HG03354 (cell line): ENCODE measurements at regions not wholly inside any gene's neighbourhood (a gene's known extent, or its start where the extent isn't known, plus 50 kb on each side); places are given as distances from the start of the nearest gene placed in this dataset.
A peak's percentile ranks its signal among the peaks of the same experiment; 100 is the strongest.

Source experiments
- ATAC-seq: cut with Tn5 transposase; IDR thresholded peaks from one replicate; pipeline ENCODE4 v1.9.1; 2021; ENCODE audit warnings: mild to moderate bottlenecking; ENCODE audit not compliant: unreplicated experiment, poor library complexity, severe bottlenecking

DNA sequence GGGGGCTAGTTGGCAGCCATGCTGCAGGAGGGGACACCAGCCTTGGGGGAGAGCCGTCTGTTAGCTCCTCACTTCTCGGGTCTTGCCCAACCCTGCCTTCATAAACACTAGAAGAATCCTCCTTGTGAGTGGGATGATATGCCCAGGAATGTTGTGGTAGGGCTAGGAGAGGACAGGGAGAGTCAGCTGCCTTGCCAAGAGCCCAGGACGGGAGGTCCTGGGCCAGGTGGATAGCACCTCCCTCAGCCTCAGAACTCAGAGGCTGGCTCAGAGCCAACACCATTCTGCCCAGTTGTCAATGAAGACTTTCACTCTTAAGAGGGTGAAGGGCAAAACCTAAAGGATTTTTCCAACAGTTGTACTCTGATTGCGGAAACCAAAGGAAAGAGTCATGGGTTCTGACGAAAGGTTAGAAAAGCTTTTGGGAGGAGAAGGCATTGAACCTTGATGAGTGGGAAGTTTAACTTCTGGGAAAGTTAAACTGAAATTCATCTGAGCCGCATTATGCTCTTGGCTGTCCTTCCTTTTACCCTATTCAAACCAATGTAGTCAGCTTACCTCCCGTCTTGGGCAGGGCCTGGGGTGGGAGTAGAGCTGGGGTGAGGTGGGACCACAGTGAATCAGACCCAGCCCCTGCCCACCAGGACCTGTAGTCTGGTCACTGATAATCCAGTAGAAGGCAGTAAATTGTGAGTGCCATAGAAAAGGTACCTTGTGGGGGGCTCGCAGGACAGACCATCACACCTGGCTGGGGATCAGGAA, 81.9 kb downstream of the FAM43A start:
- no peak for ATAC-seq

DNA sequence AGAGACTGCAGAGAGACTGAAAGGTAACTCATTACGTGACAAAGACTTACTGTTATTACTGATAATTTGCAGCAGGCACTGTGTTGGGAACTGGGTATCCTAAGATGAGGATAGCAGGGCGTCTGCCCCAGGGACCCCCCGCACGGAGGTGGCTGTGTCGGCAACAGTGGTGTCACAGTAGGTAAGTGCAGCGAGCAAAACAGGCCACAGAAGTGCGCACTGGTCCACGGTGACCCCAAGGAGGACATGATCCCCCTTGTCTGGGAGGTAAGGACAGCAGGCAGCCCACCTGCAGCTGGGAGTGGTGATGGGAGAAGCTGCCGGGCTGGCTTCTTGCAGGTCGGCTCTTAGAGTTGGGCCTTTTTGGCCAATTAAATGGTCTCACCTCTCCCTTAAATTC, 82.9 kb downstream of the FAM43A start:
- no peak for ATAC-seq

DNA sequence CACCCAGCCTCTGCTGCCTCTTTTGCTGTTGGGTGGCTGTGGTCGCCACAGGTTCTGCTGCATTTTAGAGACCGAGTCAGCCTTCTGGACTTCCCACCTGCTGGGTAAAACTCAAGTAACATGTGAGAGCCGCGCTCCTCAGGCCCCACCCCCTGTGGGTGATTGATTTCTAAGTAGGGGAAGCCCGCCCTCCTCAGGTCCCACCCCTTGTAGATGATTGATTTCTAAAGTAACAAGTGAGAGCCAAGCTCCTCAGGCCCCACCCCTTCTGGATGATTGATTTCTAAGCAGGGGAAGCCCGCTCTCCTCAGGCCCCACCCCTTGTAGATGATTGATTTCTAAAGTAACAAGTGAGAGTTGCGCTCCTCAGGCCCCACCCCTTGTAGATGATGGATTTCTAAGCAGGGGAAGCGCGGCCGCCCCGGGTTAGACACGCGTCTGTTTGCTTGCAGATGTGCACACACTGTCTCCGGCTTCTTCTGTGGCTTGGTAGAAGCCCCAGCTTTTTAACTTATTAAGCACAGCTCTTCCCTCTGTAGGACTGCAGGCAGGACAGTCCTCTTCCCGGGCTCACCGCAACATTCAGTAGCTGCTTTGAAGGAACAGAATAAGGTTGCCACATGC, 83.4 kb downstream of the FAM43A start:
- ATAC-seq = peak; percentile 97

DNA sequence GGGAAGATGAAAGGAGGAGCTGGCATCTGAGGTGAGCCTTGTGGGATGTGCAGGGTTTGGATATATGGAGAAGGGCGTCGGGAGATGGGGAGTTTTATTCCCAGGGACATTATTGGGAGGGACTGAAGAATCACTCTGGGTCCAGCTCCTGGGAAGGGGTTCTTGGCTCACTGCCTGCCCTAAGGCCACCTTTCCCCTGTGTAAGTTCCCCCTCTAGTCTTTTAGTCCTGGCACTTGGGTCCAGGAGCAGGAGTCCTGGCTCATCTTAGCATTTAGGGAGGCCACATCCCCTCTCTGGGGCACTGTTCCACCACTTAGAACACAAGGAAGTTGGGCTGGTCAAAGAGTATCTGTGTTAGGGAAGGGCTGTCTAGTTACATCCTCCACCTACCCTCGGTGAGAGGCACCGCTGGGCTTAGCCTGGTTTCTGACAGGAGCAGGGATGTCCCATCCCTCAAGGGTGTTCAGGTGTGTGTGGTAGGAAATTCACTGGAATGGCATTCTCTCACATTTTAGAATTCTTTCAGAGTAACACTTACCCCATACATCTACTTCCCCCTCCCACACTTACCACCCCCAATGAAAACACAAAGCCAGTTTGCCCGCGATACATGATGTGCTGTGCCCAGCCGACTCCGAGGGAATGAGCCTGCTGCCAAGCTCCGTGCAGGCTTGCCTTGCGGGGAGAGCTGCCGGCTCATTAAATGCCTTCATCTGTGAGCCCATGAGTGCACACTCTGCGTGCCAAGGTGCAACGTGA, 86.7 kb downstream of the FAM43A start:
- no peak for ATAC-seq

DNA sequence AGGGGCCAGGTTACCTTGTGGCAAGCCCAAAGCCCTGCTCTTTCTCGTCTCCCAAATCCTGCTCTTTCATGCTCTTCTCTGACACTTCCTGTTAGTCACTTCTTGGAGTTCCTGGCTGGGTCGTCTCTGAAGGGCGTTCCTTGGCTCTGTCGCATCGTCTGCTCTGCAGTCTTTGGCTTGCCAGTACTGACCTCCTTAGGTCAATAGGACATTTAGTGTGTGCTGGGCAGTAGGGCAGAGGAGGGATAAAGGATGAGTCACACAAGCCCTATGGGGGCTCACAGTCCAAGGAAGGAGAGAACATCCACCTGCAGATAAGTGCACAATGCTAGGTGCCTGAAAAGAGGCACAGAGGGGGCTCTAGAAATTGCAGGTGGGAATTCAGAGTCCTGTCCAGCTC, 87.5 kb downstream of the FAM43A start:
- no peak for ATAC-seq

DNA sequence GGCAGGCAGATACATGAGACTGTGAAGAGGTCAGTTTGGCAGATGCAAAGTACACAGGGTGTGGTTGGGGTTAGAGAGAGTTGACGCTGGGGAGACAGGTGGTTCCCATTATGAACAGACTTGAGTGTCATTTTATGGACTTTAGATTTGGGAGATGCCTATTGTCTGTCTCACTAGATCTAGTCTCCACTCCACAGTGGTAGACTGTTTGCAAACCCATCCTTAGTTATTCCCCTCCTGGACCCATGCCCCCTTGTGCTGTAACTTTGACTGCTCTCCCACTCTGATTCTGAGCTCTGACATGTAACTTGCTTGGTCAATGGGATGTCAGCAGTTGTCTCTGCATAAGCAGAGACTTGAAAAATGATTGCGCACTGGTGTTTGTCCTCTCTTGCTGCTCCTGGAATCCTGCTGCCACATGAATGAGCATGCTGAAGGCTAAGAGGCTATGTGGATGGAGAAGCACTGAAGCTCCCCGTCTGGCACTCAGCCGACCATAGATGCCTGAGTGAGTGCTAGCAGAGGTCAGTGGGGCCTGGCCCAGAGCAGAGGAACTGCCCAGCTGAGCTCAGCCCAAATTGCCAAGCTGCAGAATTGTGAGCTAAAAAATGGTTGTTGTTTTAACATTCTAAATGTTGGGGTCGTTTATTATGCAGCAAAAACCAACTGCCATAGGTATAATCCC, 88.2 kb downstream of the FAM43A start:
- no peak for ATAC-seq

DNA sequence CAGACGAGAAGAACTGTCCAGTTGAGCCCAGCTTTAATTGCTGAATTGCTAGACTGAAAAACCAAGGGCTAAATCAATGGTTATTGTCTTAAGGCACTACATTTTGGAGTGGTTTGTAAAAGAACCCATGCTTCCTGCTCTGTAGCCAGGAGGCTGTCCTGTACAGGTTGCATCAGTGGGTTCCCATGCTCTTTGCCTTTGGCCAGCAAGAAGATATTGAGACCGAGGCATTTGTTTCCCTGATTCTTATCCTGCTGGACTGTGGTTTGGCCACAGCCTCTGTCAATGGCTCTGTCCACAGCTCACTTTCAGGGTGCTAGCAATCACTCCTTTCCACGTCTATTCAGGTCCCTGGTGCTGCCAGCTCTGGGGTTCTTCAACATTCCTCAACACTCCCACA, 89.6 kb downstream of the FAM43A start:
- no peak for ATAC-seq

DNA sequence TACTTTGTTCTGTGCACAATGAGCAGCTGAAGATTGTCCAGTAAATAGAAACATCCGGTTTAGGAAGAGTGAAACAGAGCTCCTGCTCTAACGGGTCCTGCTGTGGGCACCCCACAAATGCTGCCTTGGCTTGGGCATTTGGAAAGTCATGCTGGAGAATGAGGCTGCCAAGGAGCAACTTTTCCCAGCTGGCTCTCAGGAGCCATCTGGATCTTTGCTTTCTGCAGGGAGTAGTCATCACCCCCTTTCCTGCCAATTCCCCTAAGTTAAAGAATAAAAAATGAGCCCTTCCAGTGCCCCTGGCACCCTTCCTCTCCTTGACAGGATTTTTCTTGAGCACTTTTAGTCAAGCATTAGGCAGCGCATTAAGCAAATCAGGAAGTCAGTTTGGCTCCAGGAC, 90.0 kb downstream of the FAM43A start:
- ATAC-seq = no peak

DNA sequence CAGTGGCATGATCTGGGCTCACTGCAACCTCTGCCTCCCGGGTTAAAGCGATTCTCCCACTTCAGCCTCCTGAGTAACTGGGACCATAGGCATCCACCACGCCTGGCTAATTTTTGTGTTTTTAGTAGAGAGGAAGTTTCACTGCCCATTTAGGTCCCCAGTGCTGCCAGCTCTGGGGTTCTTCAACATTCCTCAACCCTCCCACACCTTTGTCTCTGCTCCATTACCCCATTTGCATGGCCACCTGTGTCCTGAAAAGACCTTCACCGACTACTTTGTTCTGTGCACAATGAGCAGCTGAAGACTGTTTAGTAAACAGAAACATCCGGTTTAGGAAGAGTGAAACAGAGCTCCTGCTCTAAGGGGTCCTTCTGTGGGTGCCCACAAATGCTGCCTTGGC, 92.0 kb downstream of the FAM43A start:
- ATAC-seq = no peak

DNA sequence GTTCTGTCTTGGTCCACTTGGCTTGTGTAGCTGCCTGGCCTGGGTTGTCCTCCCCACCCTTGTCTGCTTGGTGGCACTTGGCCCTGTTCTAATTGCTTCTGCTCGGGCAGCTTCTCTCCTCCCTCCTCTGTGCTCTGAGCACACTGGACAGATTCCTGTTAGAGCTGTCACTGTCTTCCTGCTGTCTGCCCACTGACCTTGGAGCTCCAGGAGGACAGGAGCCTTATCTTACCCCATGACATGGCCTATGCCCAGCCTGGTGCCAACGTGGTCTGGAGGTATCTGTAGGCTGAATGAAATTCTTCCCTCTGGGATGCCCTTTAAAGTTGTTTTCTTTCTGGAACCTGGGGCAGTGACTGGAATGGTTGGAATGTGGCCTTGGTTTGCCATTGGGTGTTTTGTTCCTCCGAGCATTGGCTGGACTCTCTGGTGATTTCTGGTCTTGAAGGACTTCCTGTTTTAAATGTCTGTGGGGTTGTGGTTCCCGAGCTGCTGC, 94.1 kb downstream of the FAM43A start:
- no peak for ATAC-seq

DNA sequence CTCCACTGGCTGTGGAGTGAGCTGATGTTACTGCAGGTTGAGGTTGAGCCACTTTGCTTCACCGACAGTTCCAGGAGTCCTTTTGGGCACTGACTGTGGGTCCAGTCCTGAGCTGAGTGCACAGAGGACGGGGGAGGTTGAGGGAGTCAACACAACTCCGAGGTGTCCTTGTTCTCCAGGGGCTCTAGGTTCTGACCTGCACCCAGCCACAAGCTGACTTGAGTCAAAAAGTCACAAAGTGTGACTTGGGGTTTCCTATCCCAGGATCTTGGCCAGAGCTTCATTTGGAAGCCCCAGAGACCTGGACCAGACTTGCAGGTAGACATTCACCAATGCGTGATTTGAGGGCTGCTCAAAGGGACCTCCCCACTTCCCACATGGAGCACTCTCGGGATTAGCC, 95.0 kb downstream of the FAM43A start:
- no peak for ATAC-seq

DNA sequence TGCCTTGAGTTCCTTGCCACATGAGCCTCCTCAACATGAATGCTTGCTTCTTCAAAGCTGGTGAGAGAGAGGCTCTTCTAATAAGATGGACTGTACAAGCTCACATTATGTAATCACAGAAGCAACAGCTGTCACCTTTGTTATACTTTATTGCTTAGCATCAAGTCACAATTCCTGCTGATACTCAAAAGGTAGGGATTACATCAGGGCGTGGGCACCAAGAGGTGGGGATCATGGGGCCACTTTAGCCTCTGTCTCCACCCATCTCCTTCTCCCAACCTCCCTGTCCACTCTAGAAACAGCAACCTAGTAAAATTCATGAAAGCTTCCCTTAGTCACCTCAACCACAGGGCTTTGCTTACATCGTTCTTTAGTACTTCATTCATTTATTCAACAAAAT, 95.9 kb downstream of the FAM43A start:
- ATAC-seq = no peak

DNA sequence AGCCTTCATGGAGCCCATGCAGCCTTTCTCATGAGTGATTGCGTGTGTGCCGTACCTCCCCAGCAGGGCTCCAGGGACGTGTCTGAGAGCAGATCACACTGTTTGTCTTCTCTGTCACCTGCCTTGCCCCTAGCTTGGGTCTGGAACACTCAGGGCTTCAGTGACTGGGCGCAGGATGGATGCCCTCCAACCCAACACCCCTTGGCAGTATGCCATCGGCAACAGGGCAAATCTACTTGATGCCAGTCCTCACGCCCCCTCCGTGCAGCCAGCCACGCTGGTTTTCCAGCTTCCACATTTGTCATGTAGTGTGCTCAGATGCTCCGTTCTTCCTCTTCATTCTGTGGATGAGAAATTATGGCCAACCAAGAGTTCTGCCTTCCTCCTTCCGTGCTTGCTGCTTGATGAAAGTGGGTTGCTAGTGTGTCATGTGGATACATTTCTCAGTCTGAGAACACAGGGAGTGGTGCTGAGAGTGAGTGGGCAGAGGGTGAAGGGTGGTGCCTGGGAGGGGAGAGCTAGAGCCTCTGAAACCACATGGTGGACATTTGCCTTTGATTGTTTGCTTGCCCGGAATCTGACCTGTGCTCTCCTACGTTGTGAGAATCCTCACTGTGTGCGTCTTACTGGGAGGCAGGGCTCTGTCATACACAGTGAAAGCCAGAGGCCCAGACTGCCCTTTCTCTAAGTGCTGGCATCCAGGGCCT, 97.2 kb downstream of the FAM43A start:
- no peak for ATAC-seq

DNA sequence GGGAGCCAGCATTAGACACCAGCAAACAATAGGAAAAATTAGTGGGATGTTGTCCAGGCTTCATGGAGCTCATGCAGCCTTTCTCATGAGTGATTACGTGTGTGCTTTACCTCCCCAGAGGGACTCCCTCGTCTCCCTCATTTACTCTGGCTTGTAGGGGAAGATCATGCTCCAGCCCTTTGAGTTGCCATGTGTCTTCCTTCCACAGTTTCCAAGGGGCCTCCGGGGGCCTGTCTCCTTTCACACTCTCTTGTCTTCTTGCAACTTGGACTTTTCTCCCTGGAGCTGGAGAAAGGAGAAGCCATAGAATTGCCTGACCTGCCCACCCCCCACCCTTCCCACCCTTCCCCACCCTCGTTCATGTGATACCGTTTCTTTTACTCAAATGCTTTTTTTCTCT, 98.7 kb downstream of the FAM43A start:
- no peak for ATAC-seq

DNA sequence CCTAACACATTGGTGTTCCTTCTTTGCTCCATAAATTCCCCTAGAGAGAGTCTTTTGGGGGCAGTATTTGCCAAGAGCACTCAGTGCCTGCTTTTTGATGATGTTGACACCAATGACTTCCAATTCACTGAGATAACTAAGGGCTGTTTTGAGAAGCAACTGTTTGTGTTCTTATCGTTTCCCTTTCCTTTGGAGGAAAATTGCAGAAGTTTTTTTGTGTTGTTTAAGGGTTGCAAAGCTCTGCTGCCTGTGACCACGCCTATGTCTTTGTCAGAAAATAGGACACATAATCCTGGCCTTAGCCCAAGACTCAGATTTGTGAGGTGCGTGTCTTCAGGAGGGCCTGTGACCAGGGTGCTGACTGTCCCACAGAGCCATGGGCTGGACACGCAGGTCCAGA, 99.6 kb downstream of the FAM43A start:
- ATAC-seq = no peak

DNA sequence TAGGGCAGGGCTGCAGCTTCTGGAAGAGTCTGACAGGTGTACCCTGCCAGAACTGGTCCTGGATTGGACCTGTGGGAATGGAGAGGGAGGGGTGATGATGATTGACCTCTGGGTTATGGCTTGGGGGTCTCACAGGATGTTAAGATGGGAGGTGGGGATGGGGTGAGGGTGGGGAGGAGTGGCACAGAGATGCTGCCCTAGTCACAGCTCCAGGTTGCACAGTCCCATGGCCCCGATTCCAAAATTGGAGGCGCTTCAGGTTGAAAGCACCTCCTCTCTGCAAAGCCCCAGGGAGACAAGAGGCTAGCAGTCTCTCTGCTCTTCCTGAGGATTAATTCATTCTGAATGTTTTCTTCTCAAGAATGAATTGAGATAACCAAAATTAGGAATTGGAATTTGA, 101.4 kb downstream of the FAM43A start:
- ATAC-seq = no peak

DNA sequence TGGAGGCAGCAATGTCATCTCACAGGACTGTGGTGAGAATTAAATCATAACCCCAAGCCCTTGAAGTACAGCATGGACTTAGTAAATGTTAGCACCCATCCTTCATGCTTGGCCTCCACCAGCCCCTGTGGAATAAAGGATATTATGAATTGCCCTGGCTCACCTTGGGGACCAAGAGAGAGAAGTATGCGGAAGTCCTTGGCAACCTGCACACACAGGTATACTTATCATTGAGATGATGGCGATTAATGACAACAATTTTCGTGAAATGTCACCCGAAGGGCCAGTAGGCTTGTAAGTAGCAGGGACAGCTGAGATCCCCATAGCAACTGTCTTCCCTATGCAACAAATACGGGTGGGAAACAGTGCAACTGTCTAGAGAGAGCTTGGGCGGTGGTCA, 102.0 kb downstream of the FAM43A start:
- ATAC-seq = no peak

DNA sequence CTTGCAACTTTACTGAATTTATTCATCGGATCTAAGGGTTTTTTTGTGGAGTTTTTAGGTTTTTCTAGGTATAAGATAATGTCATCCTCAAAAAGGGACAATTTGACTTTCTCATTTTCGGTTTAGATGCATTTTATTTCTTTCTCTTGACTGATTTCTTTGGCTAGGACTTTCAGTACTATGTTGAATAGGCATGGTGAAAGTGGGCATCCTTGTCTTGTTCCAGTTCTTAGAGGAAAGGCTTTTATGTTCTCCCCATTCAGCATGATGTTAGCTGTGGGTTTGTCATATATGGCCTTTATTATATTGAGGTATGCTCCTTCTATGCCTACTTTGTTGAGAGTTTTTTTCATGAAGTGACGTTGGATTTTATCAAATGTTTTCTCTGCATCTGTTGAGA, 106.7 kb downstream of the FAM43A start:
- no peak for ATAC-seq

DNA sequence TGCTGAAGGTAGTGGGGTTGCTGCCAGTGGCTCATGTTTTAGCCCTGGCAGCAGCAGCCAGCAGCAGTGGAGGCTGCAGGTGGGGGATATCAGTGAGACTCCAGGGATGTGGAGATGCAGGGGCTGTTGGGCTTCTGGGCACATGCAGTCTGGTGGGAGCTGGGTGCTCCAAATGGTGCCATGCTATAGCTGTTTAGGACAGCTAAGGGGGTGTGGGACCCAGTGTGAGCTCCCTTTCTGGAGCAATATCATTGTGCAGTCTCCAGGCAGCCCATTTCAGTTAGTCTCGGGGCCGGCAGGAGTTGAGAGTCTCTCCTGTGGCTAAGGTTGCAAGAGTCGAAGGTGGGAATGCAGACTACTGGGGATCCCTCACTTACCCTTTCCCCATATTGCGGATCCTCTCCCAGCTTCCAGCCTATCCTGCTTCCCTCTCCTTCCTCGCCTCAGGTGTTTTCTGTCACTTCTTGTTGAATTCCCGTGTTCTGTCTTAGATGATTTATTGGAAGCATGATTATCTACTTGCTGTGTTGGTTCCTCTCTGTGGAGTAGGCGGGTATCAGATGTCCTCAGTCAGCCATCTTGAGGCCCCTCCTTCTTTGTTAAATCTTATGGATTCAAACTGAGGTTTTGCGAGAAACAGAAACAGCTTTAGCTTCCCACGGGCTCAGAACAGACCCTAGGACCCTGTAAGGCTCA, 112.0 kb downstream of the FAM43A start:
- ATAC-seq = no peak
